Neural cell (in vitro differentiated cells): ENCODE measurements at regions not wholly inside any gene's neighbourhood (a gene's known extent, or its start where the extent isn't known, plus 50 kb on each side); places are given as distances from the start of the nearest gene placed in this dataset.

Experiments
- H2AFZ ChIP-seq: fragments of 200-600, 300-800 bp; sonication (generic), shearing (Covaris generic); 2 replicates; pipeline ENCODE4 v1.6.0; 2014; ENCODE audit warnings: low read depth, mild to moderate bottlenecking, antibody characterized with exemption, low read length, moderate library complexity
- H3F3A ChIP-seq: fragments of 200-600 bp; shearing (Covaris generic); 2 replicates; pipeline ENCODE4 v1.6.1; 2016; ENCODE audit warnings: mild to moderate bottlenecking, moderate library complexity, mixed read lengths, antibody characterized with exemption, low read length; ENCODE audit not compliant: insufficient read depth, poor library complexity, severe bottlenecking
- H3K27ac ChIP-seq: fragments of 200-600, 300-800 bp; sonication (generic), shearing (Covaris generic); 2 replicates; pipeline ENCODE4 v1.5.1; 2014; ENCODE audit warnings: mild to moderate bottlenecking, low read length, moderate library complexity
- H3K27me3 ChIP-seq: fragments of 300-800, 200-600 bp; sonication (generic), shearing (Covaris generic); 2 replicates; pipeline ENCODE4 v1.6.0; 2014; ENCODE audit warnings: mild to moderate bottlenecking, low read depth, low read length, moderate library complexity; ENCODE audit not compliant: insufficient read depth
- H3K36me3 ChIP-seq: fragments of 300-800, 200-600 bp; sonication (generic), shearing (Covaris generic); 2 replicates; pipeline ENCODE4 v1.5.1; 2014; ENCODE audit warnings: mild to moderate bottlenecking, antibody characterized with exemption, low read length, moderate library complexity; ENCODE audit not compliant: insufficient read depth
- H3K4me2 ChIP-seq: fragments of 300-800, 200-600 bp; sonication (generic), shearing (Covaris generic); 2 replicates; pipeline ENCODE4 v1.6.0; 2014; ENCODE audit warnings: mild to moderate bottlenecking, low read length
- H3K4me3 ChIP-seq: fragments of 300-800, 200-600 bp; sonication (generic), shearing (Covaris generic); 2 replicates; pipeline ENCODE4 v1.5.1; 2014; ENCODE audit warnings: mild to moderate bottlenecking, low read length, moderate library complexity
- H3K79me2 ChIP-seq: fragments of 200-600 bp; shearing (Covaris generic); replicated peaks from 2 replicates; pipeline ENCODE4 v1.6.0; 2014; ENCODE audit warnings: mild to moderate bottlenecking, low read length, moderate library complexity; ENCODE audit not compliant: insufficient read depth
- H3K9ac ChIP-seq: fragments of 300-800, 200-600 bp; sonication (generic), shearing (Covaris generic); 2 replicates; pipeline ENCODE4 v1.6.1; 2016; ENCODE audit warnings: mild to moderate bottlenecking, low read length, mixed read lengths
- H3K9me2 ChIP-seq: fragments of 200-600 bp; shearing (Covaris generic); 2 replicates; pipeline ENCODE4 v1.6.1; 2016; ENCODE audit warnings: mild to moderate bottlenecking, low read length, mixed read lengths; ENCODE audit not compliant: insufficient read depth
- H3K9me3 ChIP-seq: fragments of 200-600, 300-800 bp; sonication (generic), shearing (Covaris generic); 2 replicates; pipeline ENCODE4 v1.6.1; 2016; ENCODE audit warnings: mild to moderate bottlenecking, mixed run types, low read length, moderate library complexity, mixed read lengths
- H4K20me1 ChIP-seq: fragments of 200-600 bp; shearing (Covaris generic); 2 replicates; pipeline ENCODE4 v1.6.1; 2016; ENCODE audit warnings: mild to moderate bottlenecking, mixed run types; ENCODE audit not compliant: insufficient read depth
- EP300 ChIP-seq: fragments of 450-650 bp; conservative IDR thresholded peaks from 2 replicates; pipeline ENCODE4 v1.6.1; 2014; ENCODE audit warnings: antibody characterized with exemption, mild to moderate bottlenecking, moderate library complexity; ENCODE audit not compliant: poor library complexity, severe bottlenecking
- EZH2 ChIP-seq: fragments of 200-600, 300-800 bp; shearing (Covaris generic), sonication (generic); IDR thresholded peaks from 2 replicates; pipeline ENCODE4 v1.6.1; 2014; ENCODE audit warnings: antibody characterized with exemption, low read length, borderline replicate concordance, mild to moderate bottlenecking; ENCODE audit not compliant: insufficient read depth, poor library complexity, severe bottlenecking
- MXI1 ChIP-seq: fragments of 450-650 bp; conservative IDR thresholded peaks from 2 replicates; pipeline ENCODE4 v1.6.1; 2014; ENCODE audit warnings: antibody characterized with exemption, mild to moderate bottlenecking; ENCODE audit not compliant: poor library complexity, severe bottlenecking
- POLR2AphosphoS5 ChIP-seq: IDR thresholded peaks from 2 replicates; pipeline ENCODE4 v1.6.1; 2012
- RAD21 ChIP-seq: fragments of 450-650 bp; conservative IDR thresholded peaks from 2 replicates; pipeline ENCODE4 v1.6.1; 2014; ENCODE audit warnings: antibody characterized with exemption, mild to moderate bottlenecking, moderate library complexity
- SMC3 ChIP-seq: fragments of 450-650 bp; conservative IDR thresholded peaks from 2 replicates; pipeline ENCODE4 v1.6.1; 2014; ENCODE audit warnings: antibody characterized with exemption, mild to moderate bottlenecking, moderate library complexity; ENCODE audit not compliant: poor library complexity
- TAF1 ChIP-seq: IDR thresholded peaks from 2 replicates; pipeline ENCODE4 v1.6.1; 2012; ENCODE audit warnings: low read depth
- TF ChIP-seq, protein P1 (sequence below): fragments of 450-650 bp; IDR thresholded peaks from 2 replicates; pipeline ENCODE4 v1.5.1; 2014; ENCODE audit warnings: antibody characterized with exemption, mild to moderate bottlenecking, moderate library complexity; ENCODE audit not compliant: poor library complexity, severe bottlenecking
- TF ChIP-seq, protein P2 (sequence below): IDR thresholded peaks from 2 replicates; pipeline ENCODE4 v1.6.1; 2012; ENCODE audit warnings: borderline replicate concordance

DNA sequence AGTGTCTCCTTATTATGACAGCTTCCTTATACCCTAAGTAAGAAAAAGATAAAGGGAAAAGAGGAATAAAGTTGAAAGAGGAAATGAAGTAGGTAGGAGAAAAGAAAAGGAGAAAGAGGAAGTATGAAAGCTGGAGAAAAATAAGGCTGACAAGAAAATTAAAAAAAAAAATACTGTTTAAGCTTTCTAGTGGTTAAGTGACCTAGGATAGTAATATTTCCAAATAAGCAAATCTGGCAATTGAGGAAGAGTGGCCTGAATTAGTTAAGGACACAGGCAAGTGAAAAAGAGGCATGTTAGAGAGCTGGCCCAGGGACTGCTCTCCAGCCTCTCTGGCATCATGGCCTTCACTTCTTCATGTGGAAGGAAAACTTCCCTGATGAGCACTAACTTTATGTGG is 76.5 kb upstream of the ADGRF1 start:
- H3K9ac ChIP-seq: no peak overlapping the region
- TF ChIP-seq, protein P1, sequence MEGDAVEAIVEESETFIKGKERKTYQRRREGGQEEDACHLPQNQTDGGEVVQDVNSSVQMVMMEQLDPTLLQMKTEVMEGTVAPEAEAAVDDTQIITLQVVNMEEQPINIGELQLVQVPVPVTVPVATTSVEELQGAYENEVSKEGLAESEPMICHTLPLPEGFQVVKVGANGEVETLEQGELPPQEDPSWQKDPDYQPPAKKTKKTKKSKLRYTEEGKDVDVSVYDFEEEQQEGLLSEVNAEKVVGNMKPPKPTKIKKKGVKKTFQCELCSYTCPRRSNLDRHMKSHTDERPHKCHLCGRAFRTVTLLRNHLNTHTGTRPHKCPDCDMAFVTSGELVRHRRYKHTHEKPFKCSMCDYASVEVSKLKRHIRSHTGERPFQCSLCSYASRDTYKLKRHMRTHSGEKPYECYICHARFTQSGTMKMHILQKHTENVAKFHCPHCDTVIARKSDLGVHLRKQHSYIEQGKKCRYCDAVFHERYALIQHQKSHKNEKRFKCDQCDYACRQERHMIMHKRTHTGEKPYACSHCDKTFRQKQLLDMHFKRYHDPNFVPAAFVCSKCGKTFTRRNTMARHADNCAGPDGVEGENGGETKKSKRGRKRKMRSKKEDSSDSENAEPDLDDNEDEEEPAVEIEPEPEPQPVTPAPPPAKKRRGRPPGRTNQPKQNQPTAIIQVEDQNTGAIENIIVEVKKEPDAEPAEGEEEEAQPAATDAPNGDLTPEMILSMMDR: no peak
- TF ChIP-seq EP300 (no peak), SMC3 (no peak), MXI1 (no peak), RAD21 (no peak), EZH2 (no peak), TAF1 (no peak), POLR2AphosphoS5 (no peak)
- TF ChIP-seq, protein P2, sequence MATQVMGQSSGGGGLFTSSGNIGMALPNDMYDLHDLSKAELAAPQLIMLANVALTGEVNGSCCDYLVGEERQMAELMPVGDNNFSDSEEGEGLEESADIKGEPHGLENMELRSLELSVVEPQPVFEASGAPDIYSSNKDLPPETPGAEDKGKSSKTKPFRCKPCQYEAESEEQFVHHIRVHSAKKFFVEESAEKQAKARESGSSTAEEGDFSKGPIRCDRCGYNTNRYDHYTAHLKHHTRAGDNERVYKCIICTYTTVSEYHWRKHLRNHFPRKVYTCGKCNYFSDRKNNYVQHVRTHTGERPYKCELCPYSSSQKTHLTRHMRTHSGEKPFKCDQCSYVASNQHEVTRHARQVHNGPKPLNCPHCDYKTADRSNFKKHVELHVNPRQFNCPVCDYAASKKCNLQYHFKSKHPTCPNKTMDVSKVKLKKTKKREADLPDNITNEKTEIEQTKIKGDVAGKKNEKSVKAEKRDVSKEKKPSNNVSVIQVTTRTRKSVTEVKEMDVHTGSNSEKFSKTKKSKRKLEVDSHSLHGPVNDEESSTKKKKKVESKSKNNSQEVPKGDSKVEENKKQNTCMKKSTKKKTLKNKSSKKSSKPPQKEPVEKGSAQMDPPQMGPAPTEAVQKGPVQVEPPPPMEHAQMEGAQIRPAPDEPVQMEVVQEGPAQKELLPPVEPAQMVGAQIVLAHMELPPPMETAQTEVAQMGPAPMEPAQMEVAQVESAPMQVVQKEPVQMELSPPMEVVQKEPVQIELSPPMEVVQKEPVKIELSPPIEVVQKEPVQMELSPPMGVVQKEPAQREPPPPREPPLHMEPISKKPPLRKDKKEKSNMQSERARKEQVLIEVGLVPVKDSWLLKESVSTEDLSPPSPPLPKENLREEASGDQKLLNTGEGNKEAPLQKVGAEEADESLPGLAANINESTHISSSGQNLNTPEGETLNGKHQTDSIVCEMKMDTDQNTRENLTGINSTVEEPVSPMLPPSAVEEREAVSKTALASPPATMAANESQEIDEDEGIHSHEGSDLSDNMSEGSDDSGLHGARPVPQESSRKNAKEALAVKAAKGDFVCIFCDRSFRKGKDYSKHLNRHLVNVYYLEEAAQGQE: no peak
- H3K9me2 ChIP-seq: no peaks in the 10 kb centered on the region
- H3K79me2 ChIP-seq: no peaks in the 10 kb centered on the region
- no peak overlapping the region for H2AFZ ChIP-seq
- no peak overlapping the region for H3K4me3 ChIP-seq
- no peaks in the 10 kb centered on the region for H3F3A ChIP-seq
- no peak overlapping the region for H3K4me2 ChIP-seq
- H3K9me3 ChIP-seq: no peaks in the 10 kb centered on the region
- no peaks in the 10 kb centered on the region for H3K36me3 ChIP-seq
- no peaks in the 10 kb centered on the region for H4K20me1 ChIP-seq
- no peaks in the 10 kb centered on the region for H3K27me3 ChIP-seq
- no peak overlapping the region for H3K27ac ChIP-seq

DNA sequence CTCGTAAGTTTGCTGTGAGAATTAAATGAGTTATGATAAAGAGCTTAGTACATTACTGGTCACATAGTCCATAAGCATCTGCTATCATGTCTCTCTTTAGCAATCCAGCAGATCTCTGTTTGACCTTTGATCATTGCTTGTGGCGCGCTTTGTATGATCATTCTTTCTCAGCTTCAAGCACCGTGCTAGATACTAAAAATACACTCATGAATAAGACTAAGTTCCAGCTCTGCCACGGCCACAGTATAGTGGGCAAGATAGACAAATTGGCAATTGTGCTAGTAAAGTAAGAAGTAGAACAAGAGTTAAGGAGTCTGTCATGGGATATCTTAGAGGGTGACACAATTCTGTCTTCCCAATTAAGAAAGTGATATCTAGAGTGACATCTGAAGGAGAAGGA is 75.2 kb upstream of the ADGRF1 start:
- Histone ChIP-seq H3K27me3 (no peaks in the 10 kb centered on the region), H3K9ac (no peak overlapping the region), H3K4me2 (no peak overlapping the region), H3K4me3 (no peak overlapping the region), H4K20me1 (no peaks in the 10 kb centered on the region), H3K9me3 (no peaks in the 10 kb centered on the region), H3K79me2 (no peaks in the 10 kb centered on the region), H2AFZ (no peak overlapping the region), H3K36me3 (no peaks in the 10 kb centered on the region), H3K27ac (no peak overlapping the region), H3F3A (no peaks in the 10 kb centered on the region), H3K9me2 (no peaks in the 10 kb centered on the region)
- TF ChIP-seq TAF1 (no peak), POLR2AphosphoS5 (no peak), EP300 (no peak), MXI1 (no peak), EZH2 (no peak), SMC3 (no peak), RAD21 (no peak)
- TF ChIP-seq, protein P2: no peak
- TF ChIP-seq, protein P1: no peak
